HCT116 (cell line): ENCODE measurements at regions not wholly inside any gene's neighbourhood (a gene's known extent, or its start where the extent isn't known, plus 50 kb on each side); places are given as distances from the start of the nearest gene placed in this dataset.

ENCODE experiments used
- CEBPB ChIP-seq: IDR thresholded peaks from 2 replicates; pipeline ENCODE4 v1.6.1; 2012; ENCODE audit warnings: low read depth
- CTCF ChIP-seq, 3 experiments: fragments of 200-600 bp in 1 of 3; sonication (generic) in 1 of 3; IDR thresholded peaks in 2 of 3; conservative IDR thresholded peaks in 1 of 3; 2 replicates each; pipeline ENCODE4 v1.5.1; 2012 to 2017; ENCODE audit warnings: low read depth in 2 of 3, low read length in 2 of 3, antibody characterized with exemption in 1 of 3, borderline replicate concordance in 1 of 3, control low read depth in 1 of 3, mild to moderate bottlenecking in 1 of 3, mixed read lengths in 1 of 3, mixed run types in 1 of 3, moderate library complexity in 1 of 3; ENCODE audit not compliant: insufficient read depth in 1 of 3
- EZH2 ChIP-seq: fragments of 200-600 bp; sonication (generic); IDR thresholded peaks from 2 replicates; pipeline ENCODE4 v1.6.1; 2017; ENCODE audit warnings: antibody characterized with exemption, mixed run types
- EZH2phosphoT487 ChIP-seq: fragments of 200-600 bp; IDR thresholded peaks from 2 replicates; pipeline ENCODE4 v1.6.1; 2018; ENCODE audit warnings: antibody characterized with exemption, borderline replicate concordance
- POLR2A ChIP-seq: IDR thresholded peaks from 2 replicates; pipeline ENCODE4 v1.7.0; 2011; ENCODE audit warnings: borderline replicate concordance; ENCODE audit not compliant: insufficient read depth, insufficient read length; ENCODE audit errors: extremely low read depth
- POLR2AphosphoS5 ChIP-seq: IDR thresholded peaks from 2 replicates; pipeline ENCODE4 v1.6.1; 2011; ENCODE audit warnings: mild to moderate bottlenecking, low read depth, low read length, moderate library complexity
- REST ChIP-seq: IDR thresholded peaks from 2 replicates; pipeline ENCODE4 v1.6.1; 2012; ENCODE audit warnings: low read depth
- SIN3A ChIP-seq: IDR thresholded peaks from 2 replicates; pipeline ENCODE4 v1.6.1; 2012; ENCODE audit warnings: low read depth
- SP1 ChIP-seq: IDR thresholded peaks from 2 replicates; pipeline ENCODE4 v1.6.1; 2012; ENCODE audit warnings: low read depth

DNA sequence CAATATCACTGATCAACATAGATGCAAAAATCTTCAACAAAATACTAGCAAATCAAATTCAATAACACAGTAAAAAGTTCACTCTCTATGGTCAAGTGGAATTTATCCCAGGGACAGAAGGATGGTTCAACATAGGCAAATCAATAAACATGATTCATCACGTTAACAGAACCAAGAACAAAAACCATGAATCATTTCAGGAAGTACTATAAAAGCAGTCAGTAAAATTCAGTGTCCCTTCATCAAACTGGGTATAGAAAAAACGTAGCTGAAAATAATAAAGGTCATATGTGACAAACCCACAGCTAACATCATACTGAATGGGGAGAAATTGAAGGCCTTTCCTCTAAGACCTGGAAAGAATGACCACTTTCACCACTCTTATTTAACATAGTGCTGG lies 172.1 kb downstream of the POLR2M start:
- TF ChIP-seq REST (no peak), EZH2 (no peak), SIN3A (no peak), CTCF (IDR thresholded peaks at IDR 0.05 in 2 of 3, conservative IDR thresholded peaks at IDR 0.05 in 1 of 3; ENCODE audit: borderline replicate concordance in 1 of 3, insufficient read depth in 1 of 3, low read depth in 2 of 3, low read length in 2 of 3) (no peak), EZH2phosphoT487 (no peak), POLR2A (no peak), CEBPB (peak; percentile 34; the same call in 1 of the 2 replicates), SP1 (peak; percentile 76), POLR2AphosphoS5 (no peak)
